Kidney (tissue), 13 donors: ENCODE measurements at regions not wholly inside any gene's neighbourhood (a gene's known extent, or its start where the extent isn't known, plus 50 kb on each side); places are given as distances from the start of the nearest gene placed in this dataset.
"Not testable (repeated sequence)": the region's sequence is repeated elsewhere in the genome, so short reads cannot be mapped to it uniquely, and the experiment has no call there.

Experiments
- DNase-seq, 5 donors: peaks; one replicate each; pipeline ENCODE4 v3.0.0-alpha.2; 2013 to 2020
- FAIRE-seq: peaks from 2 replicates; lab custom pipeline; 2012; peaks lifted over from hg19 to GRCh38; lab: Jason Lieb, UNC
- H3K27ac ChIP-seq, 2 donors: one replicate each; pipeline ENCODE4 v1.7.0; 2013; ENCODE audit warnings: low read depth in 2 of 2, low read length in 2 of 2, inconsistent platforms in 1 of 2
- H3K27me3 ChIP-seq: one replicate; pipeline ENCODE4 v1.7.1; 2013; ENCODE audit warnings: low read length, inconsistent platforms; ENCODE audit not compliant: control insufficient read depth, insufficient read depth
- H3K36me3 ChIP-seq, 3 donors: one replicate each; pipeline versions ENCODE4 v1.7.0 to v1.7.1; 2013; ENCODE audit warnings: low read length in 3 of 3, control low read depth in 1 of 3, inconsistent platforms in 1 of 3; ENCODE audit not compliant: insufficient read depth in 3 of 3, control insufficient read depth in 2 of 3
- H3K4me1 ChIP-seq, 3 donors: one replicate each; pipeline versions ENCODE4 v1.7.0 to v1.7.1; 2013; ENCODE audit warnings: low read length in 3 of 3, inconsistent platforms in 1 of 3, low read depth in 1 of 3; ENCODE audit not compliant: control insufficient read depth in 2 of 3, insufficient read depth in 2 of 3
- H3K4me3 ChIP-seq, 3 donors: one replicate each; pipeline versions ENCODE4 v1.7.0 to v1.8.1; 2013; ENCODE audit warnings: low read length in 3 of 3, control low read depth in 1 of 3, inconsistent platforms in 1 of 3
- H3K9ac ChIP-seq, 3 donors: one replicate each; pipeline versions ENCODE4 v1.7.0 to v1.7.1; 2013; ENCODE audit warnings: low read length in 3 of 3, control low read depth in 1 of 3, inconsistent platforms in 1 of 3
- H3K9me3 ChIP-seq, 3 donors: one replicate each; pipeline versions ENCODE4 v1.7.0 to v1.7.1; 2013; ENCODE audit warnings: low read length in 3 of 3, control low read depth in 1 of 3, inconsistent platforms in 1 of 3; ENCODE audit not compliant: control insufficient read depth in 2 of 3, insufficient read depth in 1 of 3
- intact Hi-C: fragments of 100-400 bp; cut with DNase I; formaldehyde crosslinking; loops from one replicate; pipeline ENCODE4 v1.11.1; 2022
- TF ChIP-seq, protein P1 (sequence below): IDR thresholded peaks from 3 replicates; pipeline ENCODE4 v1.5.1; 2012; ENCODE audit warnings: mild to moderate bottlenecking, moderate library complexity, borderline replicate concordance; ENCODE audit not compliant: insufficient read depth; ENCODE audit errors: extremely low read depth
- donor health status: control.
- donor health status: control.
- donor health status: control.
- donor health status: control.
- donor health status: control.
- donor health status: DM: yes; HTN: yes; CAD: no.
- donor health status: Normal renal cell carcinoma (clear cell type).

- H3K36me3 ChIP-seq: no peaks in the 10 kb centered on the region
These were observed 178.9 kb upstream of the NRXN3 start for GRCh38 chr14:77991128-77991772.

DNA sequence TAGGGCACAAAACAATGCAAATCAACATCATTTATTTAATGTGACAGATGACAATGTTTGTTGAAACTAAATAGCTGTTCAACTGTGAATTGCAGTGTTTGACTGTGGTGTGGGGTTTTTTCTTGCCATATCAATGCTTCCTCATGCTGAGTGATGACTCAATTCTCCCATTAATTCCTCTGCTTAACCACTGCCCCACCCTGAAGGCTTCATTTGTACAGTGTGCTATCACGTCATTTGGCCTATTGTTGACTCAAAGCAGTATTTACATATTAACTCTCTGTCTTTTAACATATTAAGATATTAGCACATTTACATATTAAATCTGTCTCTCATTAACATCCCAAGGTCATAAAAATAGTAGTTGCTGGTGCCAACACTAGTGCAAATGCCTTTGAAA lies 164.8 kb upstream of the NRXN3 start:
- TF ChIP-seq, protein P1, sequence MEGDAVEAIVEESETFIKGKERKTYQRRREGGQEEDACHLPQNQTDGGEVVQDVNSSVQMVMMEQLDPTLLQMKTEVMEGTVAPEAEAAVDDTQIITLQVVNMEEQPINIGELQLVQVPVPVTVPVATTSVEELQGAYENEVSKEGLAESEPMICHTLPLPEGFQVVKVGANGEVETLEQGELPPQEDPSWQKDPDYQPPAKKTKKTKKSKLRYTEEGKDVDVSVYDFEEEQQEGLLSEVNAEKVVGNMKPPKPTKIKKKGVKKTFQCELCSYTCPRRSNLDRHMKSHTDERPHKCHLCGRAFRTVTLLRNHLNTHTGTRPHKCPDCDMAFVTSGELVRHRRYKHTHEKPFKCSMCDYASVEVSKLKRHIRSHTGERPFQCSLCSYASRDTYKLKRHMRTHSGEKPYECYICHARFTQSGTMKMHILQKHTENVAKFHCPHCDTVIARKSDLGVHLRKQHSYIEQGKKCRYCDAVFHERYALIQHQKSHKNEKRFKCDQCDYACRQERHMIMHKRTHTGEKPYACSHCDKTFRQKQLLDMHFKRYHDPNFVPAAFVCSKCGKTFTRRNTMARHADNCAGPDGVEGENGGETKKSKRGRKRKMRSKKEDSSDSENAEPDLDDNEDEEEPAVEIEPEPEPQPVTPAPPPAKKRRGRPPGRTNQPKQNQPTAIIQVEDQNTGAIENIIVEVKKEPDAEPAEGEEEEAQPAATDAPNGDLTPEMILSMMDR: no peak
- Histone ChIP-seq H3K27me3 (no peaks in the 10 kb centered on the region), H3K27ac (no peak overlapping the region), H3K36me3 (no peaks in the 10 kb centered on the region), H3K9me3 (peaks cover 0 to 4% (median 0%) of the 10 kb centered on the region in 3 donors), H3K4me3 (no peak overlapping the region), H3K9ac (no peak overlapping the region), H3K4me1 (no peaks in the 10 kb centered on the region)
- no peak for FAIRE-seq
- intact Hi-C loops: no loop called here
- no peak for DNase-seq

More at GRCh38 chr14:77991128-77991772, 178.9 kb upstream of the NRXN3 start:
- intact Hi-C loops: no loop called here
- Histone ChIP-seq H3K4me1 (no peaks in the 10 kb centered on the region), H3K9me3 (no peaks in the 10 kb centered on the region), H3K27me3 (no peaks in the 10 kb centered on the region), H3K9ac (no peak overlapping the region), H3K4me3 (no peak overlapping the region), H3K27ac (no peak overlapping the region)
- no peak for FAIRE-seq
- TF ChIP-seq, protein P1: no peak
- peak in 3 of 5 donors; percentile 16 to 40 (median 17) for DNase-seq

DNA sequence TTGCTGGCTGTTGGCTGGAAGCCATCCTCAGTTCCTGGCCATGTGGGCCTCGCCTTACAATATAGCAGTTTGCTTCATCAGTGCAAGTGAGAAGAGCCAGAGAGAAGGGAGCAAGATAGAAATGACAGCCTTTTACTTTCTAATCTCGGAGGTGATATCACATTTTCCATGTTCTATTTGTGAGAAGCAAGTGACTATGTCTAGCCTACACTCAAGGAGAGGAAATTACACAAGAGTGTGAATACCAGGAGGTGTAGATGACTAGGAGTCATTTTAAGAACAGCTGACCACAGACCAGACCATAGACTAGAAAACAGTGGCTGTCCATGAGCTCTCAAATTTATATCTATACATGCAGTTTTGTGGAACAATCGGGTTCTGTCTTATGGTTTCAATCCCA lies 163.0 kb upstream of the NRXN3 start:
- Histone ChIP-seq H3K36me3 (no peaks in the 10 kb centered on the region), H3K27ac (no peak overlapping the region), H3K4me1 (no peaks in the 10 kb centered on the region), H3K27me3 (no peaks in the 10 kb centered on the region), H3K9me3 (no peaks in the 10 kb centered on the region), H3K4me3 (no peak overlapping the region), H3K9ac (no peak overlapping the region)
- TF ChIP-seq, protein P1: no peak
- DNase-seq (no peak), FAIRE-seq (no peak)
- intact Hi-C loops: no loop called here

GRCh38 chr14:78010688-78011087 lies 159.5 kb upstream of the NRXN3 start:
- DNase-seq: no peak
- Histone ChIP-seq H3K36me3 (no peaks in the 10 kb centered on the region), H3K9me3 (no peaks in the 10 kb centered on the region), H3K27me3 (no peaks in the 10 kb centered on the region), H3K4me1 (no peaks in the 10 kb centered on the region), H3K27ac (no peak overlapping the region), H3K4me3 (no peak overlapping the region), H3K9ac (no peak overlapping the region)
- intact Hi-C loops: no loop called here
- TF ChIP-seq, protein P1: no peak
- FAIRE-seq: no peak

- FAIRE-seq, H3K9me3 ChIP-seq: not testable (repeated sequence)
These were observed 156.3 kb upstream of the NRXN3 start for GRCh38 chr14:78013911-78014310.

More at GRCh38 chr14:78013911-78014310, 156.3 kb upstream of the NRXN3 start:
- H3K4me1 ChIP-seq, intact Hi-C loops, H3K27ac ChIP-seq, H3K9ac ChIP-seq, H3K4me3 ChIP-seq, H3K36me3 ChIP-seq, H3K27me3 ChIP-seq, DNase-seq: not testable (repeated sequence)
